RWPE2 (cell line): ENCODE measurements at regions not wholly inside any gene's neighbourhood (a gene's known extent, or its start where the extent isn't known, plus 50 kb on each side); places are given as distances from the start of the nearest gene placed in this dataset.

Experiments
- ATAC-seq: fragments of 200-7000 bp; cut with Tn5 transposase; 3 replicates; pipeline ENCODE4 v1.9.1; 2021; ENCODE audit warnings: low read depth
- DNase-seq: peaks from one replicate; pipeline ENCODE4 v3.0.0-alpha.2; 2020; ENCODE audit warnings: low spot score
- H3K27ac ChIP-seq: fragments of 450-650 bp; 2 replicates; pipeline ENCODE4 v1.5.1; 2017; ENCODE audit warnings: mild to moderate bottlenecking; ENCODE audit not compliant: poor library complexity, severe bottlenecking
- H3K27me3 ChIP-seq: fragments of 250-450 bp; sonication (Bioruptor Pico); 2 replicates; pipeline ENCODE4 v1.5.1; 2021; ENCODE audit warnings: mild to moderate bottlenecking, moderate library complexity; ENCODE audit not compliant: insufficient read depth, poor library complexity, severe bottlenecking
- H3K36me3 ChIP-seq: fragments of 250-450 bp; sonication (Bioruptor Pico); 2 replicates; pipeline ENCODE4 v1.5.1; 2020; ENCODE audit warnings: low read depth, mild to moderate bottlenecking, moderate library complexity
- H3K4me1 ChIP-seq: fragments of 250-450 bp; sonication (Bioruptor Pico); 2 replicates; pipeline ENCODE4 v1.5.1; 2021; ENCODE audit warnings: mild to moderate bottlenecking, moderate library complexity; ENCODE audit not compliant: insufficient read depth, poor library complexity, severe bottlenecking
- H3K4me3 ChIP-seq: fragments of 250-450 bp; sonication (Bioruptor Pico); 2 replicates; pipeline ENCODE4 v1.5.1; 2021; ENCODE audit warnings: mild to moderate bottlenecking, moderate library complexity; ENCODE audit not compliant: severe bottlenecking
- H3K9me3 ChIP-seq: fragments of 250-450 bp; sonication (Bioruptor Pico); 2 replicates; pipeline ENCODE4 v1.5.1; 2021; ENCODE audit warnings: mild to moderate bottlenecking, moderate library complexity; ENCODE audit not compliant: severe bottlenecking
- CTCF ChIP-seq: fragments of 450-650 bp; IDR thresholded peaks from one replicate; pipeline ENCODE4 v1.5.1; 2017; ENCODE audit warnings: mild to moderate bottlenecking, moderate library complexity; ENCODE audit not compliant: poor library complexity, severe bottlenecking

GRCh38 chr17:12256380-12256995 lies 235.8 kb downstream of the MAP2K4 start:
- no peaks in the 10 kb centered on the region for H3K4me1 ChIP-seq
- no peaks in the 10 kb centered on the region for H3K36me3 ChIP-seq
- no peaks in the 10 kb centered on the region for H3K9me3 ChIP-seq
- DNase-seq (no peak), ATAC-seq (peak; percentile 55; the same call in 1 of the 3 replicates)
- no peaks in the 10 kb centered on the region for H3K27me3 ChIP-seq
- no peak overlapping the region for H3K4me3 ChIP-seq
- TF ChIP-seq CTCF, result peak; percentile 89
- H3K27ac ChIP-seq, result no peak overlapping the region

GRCh38 chr17:12257176-12257575 lies 236.5 kb downstream of the MAP2K4 start:
- no peak overlapping the region for H3K27ac ChIP-seq
- H3K27me3 ChIP-seq, result no peaks in the 10 kb centered on the region
- H3K4me1 ChIP-seq, result no peaks in the 10 kb centered on the region
- TF ChIP-seq CTCF, result no peak
- no peak overlapping the region for H3K4me3 ChIP-seq
- no peaks in the 10 kb centered on the region for H3K36me3 ChIP-seq
- DNase-seq, result no peak
- no peaks in the 10 kb centered on the region for H3K9me3 ChIP-seq
- ATAC-seq, result no peak

GRCh38 chr17:12261354-12261753 lies 240.7 kb downstream of the MAP2K4 start:
- Histone ChIP-seq H3K4me1 (no peaks in the 10 kb centered on the region), H3K27me3 (no peaks in the 10 kb centered on the region), H3K27ac (no peak overlapping the region), H3K4me3 (no peak overlapping the region), H3K36me3 (no peaks in the 10 kb centered on the region), H3K9me3 (no peaks in the 10 kb centered on the region)
- ATAC-seq (no peak), DNase-seq (no peak)
- no peak for TF ChIP-seq CTCF

- H3K27ac ChIP-seq, result no peak overlapping the region
- no peaks in the 10 kb centered on the region for H3K9me3 ChIP-seq
- no peak for DNase-seq
- no peak for TF ChIP-seq CTCF
- no peak overlapping the region for H3K4me3 ChIP-seq
- H3K4me1 ChIP-seq, result no peaks in the 10 kb centered on the region
- H3K36me3 ChIP-seq, result no peaks in the 10 kb centered on the region
- no peaks in the 10 kb centered on the region for H3K27me3 ChIP-seq
- ATAC-seq, result no peak
Observed at GRCh38 chr17:12269751-12270150, 249.1 kb downstream of the MAP2K4 start.

DNA sequence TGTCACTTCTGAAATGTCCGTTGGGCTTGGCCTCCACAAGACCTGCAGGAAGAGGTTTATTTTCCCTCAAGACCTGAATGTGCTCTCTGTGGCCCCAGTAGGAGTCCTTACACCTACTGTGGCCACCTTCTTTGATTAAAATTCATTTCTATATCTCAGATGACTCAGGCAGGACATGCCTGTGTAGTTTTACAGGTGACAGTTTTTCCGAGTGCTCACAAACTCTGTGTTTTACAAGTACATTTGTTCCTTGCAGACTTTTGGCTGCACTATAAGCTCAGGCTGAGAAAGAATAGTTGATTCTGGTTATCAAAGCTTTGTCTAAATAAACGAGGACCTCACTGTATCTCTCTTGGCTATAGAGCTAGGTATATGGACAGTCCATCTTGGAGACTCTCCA lies 257.1 kb downstream of the MAP2K4 start:
- Histone ChIP-seq H3K9me3 (no peaks in the 10 kb centered on the region), H3K4me1 (no peaks in the 10 kb centered on the region), H3K36me3 (no peaks in the 10 kb centered on the region), H3K4me3 (no peak overlapping the region), H3K27ac (no peak overlapping the region), H3K27me3 (no peaks in the 10 kb centered on the region)
- DNase-seq (no peak), ATAC-seq (no peak)
- TF ChIP-seq CTCF, result no peak
